ENCODE measurements at regions not wholly inside any gene's neighbourhood (a gene's known extent, or its start where the extent isn't known, plus 50 kb on each side); places are given as distances from the start of the nearest gene placed in this dataset.

DNA sequence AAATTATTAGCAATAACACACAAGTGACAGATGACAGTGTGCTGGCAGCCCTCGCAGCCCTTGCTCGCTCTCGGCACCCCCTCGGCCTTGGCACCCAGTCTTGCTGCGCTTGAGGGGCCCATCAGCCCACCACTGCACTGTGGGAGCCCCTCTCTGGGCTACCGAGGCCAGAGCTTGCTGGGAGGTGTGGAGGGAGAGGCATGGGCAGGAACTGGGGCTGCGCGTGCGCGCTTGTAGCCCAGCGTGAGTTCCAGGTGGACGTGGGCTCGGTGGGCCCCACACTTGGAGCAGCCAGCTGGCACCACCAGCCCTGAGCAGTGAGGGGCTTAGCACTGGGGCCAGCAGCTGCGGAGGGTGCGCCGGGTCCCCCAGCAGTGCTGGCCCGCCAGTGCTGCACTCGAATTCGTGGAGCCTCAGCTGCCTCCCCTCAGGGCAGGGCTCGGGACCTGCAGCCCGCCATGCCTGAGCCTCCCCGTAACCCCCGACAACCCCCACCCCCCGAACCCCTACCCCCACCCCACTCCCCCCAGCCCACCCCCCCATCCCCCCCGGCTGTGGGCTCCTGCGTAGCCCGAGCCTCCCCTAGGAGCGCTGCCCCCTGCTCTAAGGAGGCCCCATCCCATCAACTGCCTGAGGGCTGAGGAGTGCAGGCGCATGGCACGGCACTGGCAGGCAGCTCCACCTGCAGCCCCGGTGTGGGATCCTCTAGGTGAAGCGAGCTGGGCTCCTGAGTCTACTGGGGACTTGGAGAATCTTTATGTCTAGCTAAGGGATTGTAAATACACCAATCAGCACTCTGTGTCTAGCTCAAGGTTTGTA, 240.9 kb downstream of the TRIM36 start:
- H3K36me3 ChIP-seq (ENCODE audit: insufficient read depth, low read length) = no peaks in the 10 kb centered on the region

DNA sequence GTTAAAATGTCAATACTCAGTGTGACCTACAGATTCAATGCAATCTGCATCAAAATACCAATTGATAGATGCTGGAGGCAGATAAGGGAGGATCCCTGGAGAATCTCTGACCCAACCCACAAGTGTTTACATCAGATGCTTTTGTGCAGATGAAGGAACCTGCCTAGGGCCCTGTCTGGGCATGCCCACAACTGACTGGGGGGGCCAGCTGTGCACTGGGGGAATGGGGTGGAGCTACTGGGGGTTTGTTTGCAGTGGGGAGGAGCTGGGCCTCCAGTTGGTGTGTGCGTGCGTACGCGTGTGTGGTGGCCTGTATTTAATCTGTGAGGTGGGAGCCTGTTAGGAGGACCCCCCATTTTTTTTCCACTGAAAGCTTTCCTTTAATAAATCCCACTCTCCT, 244.9 kb downstream of the TRIM36 start:
- Mint-ChIP-seq H3K36me3 (ENCODE audit: low read depth, unreplicated experiment) (no peaks in the 10 kb centered on the region), H3K27me3 (ENCODE audit: low read depth, unreplicated experiment) (no peaks in the 10 kb centered on the region), H3K4me1 (ENCODE audit: low read depth, unreplicated experiment) (no peaks in the 10 kb centered on the region), H3K27ac (ENCODE audit: unreplicated experiment) (no peak overlapping the region), H3K9me3 (ENCODE audit: unreplicated experiment) (no peaks in the 10 kb centered on the region), H3K4me3 (ENCODE audit: unreplicated experiment) (no peak overlapping the region)
- DNase-seq (ENCODE audit: low read depth) = no peak
- H3K79me2 ChIP-seq (ENCODE audit: insufficient read depth, low read length) = no peaks in the 10 kb centered on the region
- no peak overlapping the region for H3K4me2 ChIP-seq (ENCODE audit: low read length)
- no peak overlapping the region for H3K9ac ChIP-seq (ENCODE audit: low read length)
- no peaks in the 10 kb centered on the region for H3K27me3 ChIP-seq (ENCODE audit: insufficient read depth, low read length)
- no peak overlapping the region for H3K27ac ChIP-seq (ENCODE audit: low read depth, low read length)
- H2AFZ ChIP-seq (ENCODE audit: low read depth, low read length) = no peak overlapping the region
- H3K4me3 ChIP-seq (ENCODE audit: insufficient read depth, low read depth, low read length) = no peak overlapping the region
- no peaks in the 10 kb centered on the region for H4K20me1 ChIP-seq (ENCODE audit: insufficient read depth, low read length)
- H3K4me1 ChIP-seq (ENCODE audit: insufficient read depth, low read length) = no peaks in the 10 kb centered on the region
- no peak for FAIRE-seq
- TF ChIP-seq EZH2 (IDR thresholded peaks at IDR 0.05; ENCODE audit: insufficient read depth, low read length) (no peak), CTCF (IDR thresholded peaks at IDR 0.05; ENCODE audit: insufficient read depth, low read depth, low read length) (no peak)
- no peaks in the 10 kb centered on the region for H3K36me3 ChIP-seq (ENCODE audit: insufficient read depth, low read length)
- H3K9me3 ChIP-seq (ENCODE audit: insufficient read depth, low read depth, low read length) = no peaks in the 10 kb centered on the region

More for the DNA sequence above, 240.9 kb downstream of the TRIM36 start:
- TF ChIP-seq CTCF (IDR thresholded peaks at IDR 0.05; ENCODE audit: insufficient read depth, low read depth, low read length) (no peak), EZH2 (IDR thresholded peaks at IDR 0.05; ENCODE audit: insufficient read depth, low read length) (no peak)
- Histone ChIP-seq H3K27ac (ENCODE audit: low read depth, low read length) (no peak overlapping the region), H3K27me3 (ENCODE audit: insufficient read depth, low read length) (no peaks in the 10 kb centered on the region), H3K4me2 (ENCODE audit: low read length) (no peak overlapping the region), H3K4me1 (ENCODE audit: insufficient read depth, low read length) (no peaks in the 10 kb centered on the region), H3K4me3 (ENCODE audit: insufficient read depth, low read depth, low read length) (no peak overlapping the region), H4K20me1 (ENCODE audit: insufficient read depth, low read length) (no peaks in the 10 kb centered on the region), H2AFZ (ENCODE audit: low read depth, low read length) (no peak overlapping the region), H3K9me3 (ENCODE audit: insufficient read depth, low read depth, low read length) (no peaks in the 10 kb centered on the region), H3K9ac (ENCODE audit: low read length) (no peak overlapping the region), H3K79me2 (ENCODE audit: insufficient read depth, low read length) (no peaks in the 10 kb centered on the region)
- no peak overlapping the region for H3K27ac Mint-ChIP-seq (ENCODE audit: unreplicated experiment)
- no peaks in the 10 kb centered on the region for H3K9me3 Mint-ChIP-seq (ENCODE audit: unreplicated experiment)
- no peaks in the 10 kb centered on the region for H3K27me3 Mint-ChIP-seq (ENCODE audit: low read depth, unreplicated experiment)
- no peak for FAIRE-seq
- no peak for DNase-seq (ENCODE audit: low read depth)
- H3K4me3 Mint-ChIP-seq (ENCODE audit: unreplicated experiment) = no peak overlapping the region
- H3K4me1 Mint-ChIP-seq (ENCODE audit: low read depth, unreplicated experiment) = no peaks in the 10 kb centered on the region
- H3K36me3 Mint-ChIP-seq (ENCODE audit: low read depth, unreplicated experiment) = no peaks in the 10 kb centered on the region

Data from astrocyte (in vitro differentiated cells and primary cell).